B cell (primary cell): ENCODE measurements at regions not wholly inside any gene's neighbourhood (a gene's known extent, or its start where the extent isn't known, plus 50 kb on each side); places are given as distances from the start of the nearest gene placed in this dataset.

Source experiments
- ATAC-seq: fragments of 200-7000 bp; cut with Tn5 transposase; one replicate; pipeline ENCODE4 v1.10.0; 2021; ENCODE audit warnings: low read depth, mild to moderate bottlenecking, moderate number of reproducible peaks, moderate library complexity
- CTCF ChIA-PET: fragments of 350-600 bp; sonication (Branson Sonifier 250); formaldehyde crosslinking; loops from one replicate; lab custom pipeline; 2021; ENCODE audit warnings: antibody characterized with exemption, inconsistent platforms; lab: Charles Lee
- POLR2A ChIA-PET: fragments of 350-600 bp; sonication (Branson Sonifier 250); formaldehyde crosslinking; loops from one replicate; lab custom pipeline; 2021; ENCODE audit warnings: antibody characterized with exemption; lab: Charles Lee
- DNase-seq: peaks from one replicate; pipeline ENCODE4 v3.0.0; 2013
- H2AFZ ChIP-seq: 2 replicates; pipeline ENCODE4 v1.6.1; 2012; ENCODE audit warnings: mild to moderate bottlenecking, low read depth, low read length; ENCODE audit not compliant: insufficient read depth, poor library complexity, severe bottlenecking
- H3K27ac ChIP-seq, 2 donors: 1 replicate in 1 of 2; 2 replicates in 1 of 2; pipeline ENCODE4 v1.5.1; 2012 to 2013; ENCODE audit warnings: low read length in 2 of 2, mild to moderate bottlenecking in 2 of 2, moderate library complexity in 1 of 2
- H3K27me3 ChIP-seq, 4 experiments: fragments of 200-600 bp in 1 of 4; sonication (generic) in 1 of 4; replicated peaks in 1 of 4; 1 replicate in 2 of 4; 2 replicates in 2 of 4; pipeline versions ENCODE4 v1.6.1 to v1.7.0; 2013 to 2016; ENCODE audit warnings: low read length in 3 of 4, mild to moderate bottlenecking in 2 of 4, mixed read lengths in 1 of 4, moderate library complexity in 1 of 4; ENCODE audit not compliant: insufficient read depth in 4 of 4, control insufficient read depth in 3 of 4; ENCODE audit errors: control extremely low read depth in 1 of 4
- H3K36me3 ChIP-seq, 2 experiments: replicated peaks in 1 of 2; 1 replicate in 1 of 2; 2 replicates in 1 of 2; pipeline versions ENCODE4 v1.6.1 to v1.7.1; 2013; ENCODE audit warnings: low read length in 1 of 2; ENCODE audit not compliant: insufficient read depth in 2 of 2, control insufficient read depth in 1 of 2; ENCODE audit errors: control extremely low read depth in 1 of 2, extremely low read depth in 1 of 2
- H3K4me1 ChIP-seq, 2 donors: fragments of 200-600 bp in 1 of 2; sonication (generic) in 1 of 2; 1 replicate in 1 of 2; 2 replicates in 1 of 2; pipeline versions ENCODE4 v1.5.1 to v1.6.1; 2013 to 2017; ENCODE audit warnings: low read length in 2 of 2; ENCODE audit not compliant: control insufficient read depth in 2 of 2, insufficient read depth in 2 of 2
- H3K4me2 ChIP-seq: replicated peaks from 2 replicates; pipeline ENCODE3; 2012; ENCODE audit warnings: mild to moderate bottlenecking, low read depth, low read length; ENCODE audit not compliant: poor library complexity, severe bottlenecking
- H3K4me3 ChIP-seq, 5 experiments: fragments of 200-600 bp in 1 of 5; sonication (generic) in 1 of 5; 1 replicate in 3 of 5; 2 replicates in 2 of 5; pipeline versions ENCODE4 v1.5.1 to v1.7.0; 2011 to 2016; ENCODE audit warnings: low read length in 4 of 5, mild to moderate bottlenecking in 4 of 5, low read depth in 2 of 5, control low read depth in 1 of 5, moderate library complexity in 1 of 5; ENCODE audit not compliant: insufficient read depth in 1 of 5; ENCODE audit errors: control extremely low read depth in 1 of 5, extremely low read depth in 1 of 5
- H3K79me2 ChIP-seq: fragments of 200-600 bp; sonication (generic); one replicate; pipeline ENCODE4 v1.6.0; 2016; ENCODE audit warnings: low read length; ENCODE audit not compliant: control insufficient read depth, insufficient read depth
- H3K9ac ChIP-seq: fragments of 200-600 bp; sonication (generic); 2 replicates; pipeline ENCODE4 v1.6.1; 2017; ENCODE audit warnings: mild to moderate bottlenecking, low read length, moderate library complexity
- H3K9me3 ChIP-seq, 3 donors: one replicate each; pipeline versions ENCODE4 v1.6.1 to v1.7.1; 2013; ENCODE audit warnings: low read length in 2 of 3; ENCODE audit not compliant: control insufficient read depth in 2 of 3, insufficient read depth in 1 of 3; ENCODE audit errors: control extremely low read depth in 1 of 3
- H4K20me1 ChIP-seq: 2 replicates; pipeline ENCODE4 v1.6.0; 2012; ENCODE audit warnings: mild to moderate bottlenecking, low read length; ENCODE audit not compliant: insufficient read depth, control insufficient read depth, poor library complexity, severe bottlenecking
- H3K27ac Mint-ChIP-seq: one replicate; pipeline ENCODE4 v1.8.0; 2021; ENCODE audit warnings: mixed read lengths
- H3K27me3 Mint-ChIP-seq: one replicate; pipeline ENCODE4 v1.8.0; 2021; ENCODE audit warnings: mixed read lengths
- H3K4me1 Mint-ChIP-seq: one replicate; pipeline ENCODE4 v1.8.0; 2021; ENCODE audit warnings: mixed read lengths
- H3K4me3 Mint-ChIP-seq: one replicate; pipeline ENCODE4 v1.8.0; 2021; ENCODE audit warnings: mixed read lengths
- H3K9me3 Mint-ChIP-seq: one replicate; pipeline ENCODE4 v1.8.0; 2022; ENCODE audit warnings: mixed read lengths; ENCODE audit not compliant: insufficient read depth
- EZH2 ChIP-seq: IDR thresholded peaks from 2 replicates; pipeline ENCODE4 v1.6.1; 2012; ENCODE audit warnings: borderline replicate concordance, low read depth, mild to moderate bottlenecking, moderate library complexity, low read length; ENCODE audit not compliant: insufficient read depth, poor library complexity, severe bottlenecking
- WGBS: methylation state at CpG from one replicate; pipeline ENCODE4 v1.1.5; 2013; ENCODE audit warnings: missing lambda C conversion rate; ENCODE audit not compliant: insufficient coverage; 5-methylcytosine and 5-hydroxymethylcytosine counted together
- intact Hi-C: fragments of 100-400 bp; cut with micrococcal nuclease; formaldehyde crosslinking; loops from one replicate; pipeline ENCODE4 v1.10.0; 2022
- TF ChIP-seq, protein P1 (sequence below): fragments of 200-600 bp; IDR thresholded peaks from one replicate; pipeline ENCODE4 v1.8.0; 2022; ENCODE audit warnings: antibody characterized with exemption, mild to moderate bottlenecking

DNA sequence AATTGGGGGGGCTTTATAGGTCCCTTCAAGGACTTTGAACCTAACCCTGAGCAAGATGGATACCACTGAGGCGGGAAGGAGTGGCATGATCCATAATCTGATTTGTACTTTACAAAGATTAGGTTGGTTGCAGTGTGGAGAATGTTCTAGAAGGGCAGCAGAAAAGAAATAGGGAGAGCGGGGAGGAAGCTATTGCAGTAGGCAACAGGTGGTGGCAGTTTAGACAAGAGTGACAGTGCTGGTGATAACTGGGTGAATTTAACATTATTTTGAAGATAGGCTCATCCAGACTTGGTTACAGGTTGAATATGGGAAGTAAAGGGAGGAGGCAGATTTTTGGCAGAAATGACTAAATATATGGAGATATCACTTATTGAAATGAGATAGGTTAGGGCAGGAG lies 179.9 kb upstream of the CADM1 start:
- Mint-ChIP-seq H3K4me3 (no peak overlapping the region), H3K9me3 (peaks cover 9% of the 10 kb centered on the region), H3K27ac (no peak overlapping the region), H3K4me1 (no peaks in the 10 kb centered on the region), H3K27me3 (peaks cover 13% of the 10 kb centered on the region)
- ChIA-PET CTCF (no interaction called here), POLR2A (no interaction called here)
- H2AFZ ChIP-seq: no peak overlapping the region
- TF ChIP-seq, protein P1, sequence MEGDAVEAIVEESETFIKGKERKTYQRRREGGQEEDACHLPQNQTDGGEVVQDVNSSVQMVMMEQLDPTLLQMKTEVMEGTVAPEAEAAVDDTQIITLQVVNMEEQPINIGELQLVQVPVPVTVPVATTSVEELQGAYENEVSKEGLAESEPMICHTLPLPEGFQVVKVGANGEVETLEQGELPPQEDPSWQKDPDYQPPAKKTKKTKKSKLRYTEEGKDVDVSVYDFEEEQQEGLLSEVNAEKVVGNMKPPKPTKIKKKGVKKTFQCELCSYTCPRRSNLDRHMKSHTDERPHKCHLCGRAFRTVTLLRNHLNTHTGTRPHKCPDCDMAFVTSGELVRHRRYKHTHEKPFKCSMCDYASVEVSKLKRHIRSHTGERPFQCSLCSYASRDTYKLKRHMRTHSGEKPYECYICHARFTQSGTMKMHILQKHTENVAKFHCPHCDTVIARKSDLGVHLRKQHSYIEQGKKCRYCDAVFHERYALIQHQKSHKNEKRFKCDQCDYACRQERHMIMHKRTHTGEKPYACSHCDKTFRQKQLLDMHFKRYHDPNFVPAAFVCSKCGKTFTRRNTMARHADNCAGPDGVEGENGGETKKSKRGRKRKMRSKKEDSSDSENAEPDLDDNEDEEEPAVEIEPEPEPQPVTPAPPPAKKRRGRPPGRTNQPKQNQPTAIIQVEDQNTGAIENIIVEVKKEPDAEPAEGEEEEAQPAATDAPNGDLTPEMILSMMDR: no peak
- TF ChIP-seq EZH2: no peak
- no peak for ATAC-seq
- no peaks in the 10 kb centered on the region for H3K9me3 ChIP-seq
- no peaks in the 10 kb centered on the region for H3K36me3 ChIP-seq
- no peaks in the 10 kb centered on the region for H4K20me1 ChIP-seq
- no peaks in the 10 kb centered on the region for H3K27me3 ChIP-seq
- H3K4me3 ChIP-seq: no peak overlapping the region
- no peak for DNase-seq
- no peak overlapping the region for H3K27ac ChIP-seq
- H3K79me2 ChIP-seq: no peaks in the 10 kb centered on the region
- H3K4me1 ChIP-seq: no peaks in the 10 kb centered on the region
- intact Hi-C loops: no loop called here
- no peak overlapping the region for H3K4me2 ChIP-seq
- H3K9ac ChIP-seq: no peak overlapping the region
- WGBS: 96% methylated on average over 2 of the region's 2 CpGs

DNA sequence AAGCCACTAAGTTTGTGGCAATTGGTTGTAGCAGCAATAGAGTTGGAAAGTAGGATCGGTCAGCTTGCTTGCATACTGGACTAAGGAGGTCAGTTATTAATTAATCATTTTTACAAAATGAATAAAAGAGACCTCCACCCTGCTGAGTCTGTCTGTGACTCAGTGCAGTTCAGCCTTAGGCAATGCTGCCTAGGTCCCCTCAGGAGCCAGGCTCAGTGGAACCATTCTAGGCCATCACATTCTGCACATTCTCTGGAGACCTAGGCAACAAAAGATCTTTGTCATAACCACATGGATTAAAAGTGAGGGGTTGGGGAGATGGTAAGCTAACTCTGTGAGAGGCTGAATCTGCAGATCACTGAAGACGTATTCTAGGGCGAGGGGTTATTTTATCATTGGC lies 178.7 kb upstream of the CADM1 start:
- peaks cover 9% of the 10 kb centered on the region for H3K9me3 Mint-ChIP-seq
- POLR2A ChIA-PET: no interaction called here

More for the DNA sequence above, 178.7 kb upstream of the CADM1 start:
- CTCF ChIA-PET: no interaction called here
- no peak overlapping the region for H3K9ac ChIP-seq
- DNase-seq (no peak), ATAC-seq (no peak)
- H3K4me2 ChIP-seq: no peak overlapping the region
- H3K9me3 ChIP-seq: no peaks in the 10 kb centered on the region
- H3K79me2 ChIP-seq: no peaks in the 10 kb centered on the region
- H2AFZ ChIP-seq: no peak overlapping the region
- H3K36me3 ChIP-seq: no peaks in the 10 kb centered on the region
- no peaks in the 10 kb centered on the region for H3K4me1 ChIP-seq
- no peaks in the 10 kb centered on the region for H3K4me1 Mint-ChIP-seq
- TF ChIP-seq, protein P1: no peak
- no peak for TF ChIP-seq EZH2
- H3K27ac Mint-ChIP-seq: no peak overlapping the region
- peaks cover 13% of the 10 kb centered on the region for H3K27me3 Mint-ChIP-seq
- H3K27me3 ChIP-seq: no peaks in the 10 kb centered on the region
- H3K4me3 ChIP-seq: no peak overlapping the region
- whole genome bisulfite sequencing: no CpG with 5 or more reads among the region's 3 CpGs
- intact Hi-C loops: no loop called here
- H3K27ac ChIP-seq: no peak overlapping the region
- H3K4me3 Mint-ChIP-seq: no peak overlapping the region
- no peaks in the 10 kb centered on the region for H4K20me1 ChIP-seq
